Natural killer cell treated with Interleukin-12 subunit alpha and Interleukin-12 subunit beta and Interleukin-15 and Interleukin-18, amount 100 ng/mL, for 72 hours (primary cell): ENCODE measurements at regions not wholly inside any gene's neighbourhood (a gene's known extent, or its start where the extent isn't known, plus 50 kb on each side); places are given as distances from the start of the nearest gene placed in this dataset.

Experiments used
- ATAC-seq, 2 donors: fragments of 150-1000 bp; cut with Tn5 transposase in 1 of 2; sonication (Bioruptor Pico), chemical (Tn5 transposase) in 1 of 2; 2 replicates each; pipeline ENCODE4 v1.10.0; 2021
- DNase-seq: peaks from one replicate; pipeline ENCODE4 v3.0.0; 2022; ENCODE audit warnings: low spot score
- H3K27ac Mint-ChIP-seq, 2 donors: 1 replicate in 1 of 2; 2 replicates in 1 of 2; pipeline ENCODE4 v1.8.0; 2022; ENCODE audit warnings: mixed read lengths in 2 of 2, mild to moderate bottlenecking in 1 of 2, moderate library complexity in 1 of 2
- H3K27me3 Mint-ChIP-seq, 2 donors: 1 replicate in 1 of 2; 2 replicates in 1 of 2; pipeline ENCODE4 v1.8.0; 2022; ENCODE audit warnings: mixed read lengths in 2 of 2
- H3K36me3 Mint-ChIP-seq: one replicate; pipeline ENCODE4 v1.8.0; 2022; ENCODE audit warnings: mixed read lengths
- H3K4me1 Mint-ChIP-seq, 2 donors: 1 replicate in 1 of 2; 2 replicates in 1 of 2; pipeline ENCODE4 v1.8.0; 2022; ENCODE audit warnings: low read depth in 2 of 2, mixed read lengths in 2 of 2, mild to moderate bottlenecking in 1 of 2
- H3K4me3 Mint-ChIP-seq: one replicate; pipeline ENCODE4 v1.8.0; 2022; ENCODE audit warnings: mixed read lengths
- H3K9me3 Mint-ChIP-seq: 2 replicates; pipeline ENCODE4 v1.8.0; 2022; ENCODE audit warnings: mixed read lengths

DNA sequence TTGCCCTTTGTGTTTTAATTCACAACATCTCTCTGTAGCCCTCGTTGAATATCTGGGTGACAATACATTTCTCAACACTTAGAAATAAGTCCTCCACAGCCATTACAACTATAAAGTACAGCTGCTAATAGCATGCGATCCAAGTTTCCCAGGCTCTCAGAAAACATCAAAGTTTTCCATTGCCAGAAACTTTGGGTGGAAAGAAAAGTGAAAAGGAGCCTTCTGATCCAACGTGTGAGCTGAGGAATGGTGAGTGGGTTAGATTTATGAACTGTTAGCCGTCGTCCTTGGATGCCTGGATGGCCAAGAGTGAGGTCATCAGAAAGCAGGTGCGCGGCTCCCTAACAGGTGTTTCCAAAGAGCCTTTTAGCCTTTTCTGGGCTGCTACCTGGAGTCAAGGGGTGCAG lies 258.0 kb downstream of the PMP22 start:
- no peaks in the 10 kb centered on the region for H3K4me1 Mint-ChIP-seq
- H3K36me3 Mint-ChIP-seq = no peaks in the 10 kb centered on the region
- H3K27ac Mint-ChIP-seq = no peak overlapping the region
- H3K9me3 Mint-ChIP-seq = peaks cover 4% of the 10 kb centered on the region
- H3K4me3 Mint-ChIP-seq = no peak overlapping the region
- ATAC-seq (no peak), DNase-seq (no peak)
- H3K27me3 Mint-ChIP-seq = peaks cover 0 to 2% of the 10 kb centered on the region in 2 donors

DNA sequence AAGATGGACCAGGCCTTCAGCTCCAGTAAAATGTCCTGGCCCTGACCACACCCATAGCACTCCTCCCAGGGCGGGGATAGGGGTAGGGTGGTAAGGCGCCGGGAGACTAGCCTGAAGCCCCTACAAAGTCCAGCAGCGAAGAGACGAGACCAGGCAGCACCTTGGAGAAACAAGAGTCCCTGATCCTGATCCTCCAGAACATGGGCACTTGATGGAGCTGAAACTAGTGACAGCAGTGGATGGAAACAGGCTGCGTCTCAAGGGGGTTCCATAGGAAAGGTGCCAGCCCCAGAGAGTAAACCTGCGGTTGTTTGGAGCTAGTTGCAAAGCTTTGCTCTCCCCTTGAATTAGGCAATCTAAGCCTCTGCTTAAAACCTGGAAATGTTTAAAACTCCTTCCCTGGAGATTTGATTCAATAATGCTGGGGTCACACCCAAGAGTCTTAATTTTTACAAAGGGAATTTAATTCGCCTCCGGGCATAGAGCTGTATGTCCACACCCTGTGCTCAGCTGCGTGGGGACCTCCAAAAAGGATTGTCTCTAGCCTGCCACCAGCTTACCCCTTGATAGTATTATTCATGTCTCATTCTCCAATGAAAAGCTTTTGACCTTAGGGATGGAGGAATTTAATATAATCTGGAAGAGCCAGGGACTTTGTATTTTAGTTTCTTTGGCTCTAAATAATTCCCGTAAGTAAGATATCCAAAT lies 258.6 kb downstream of the PMP22 start:
- no peak overlapping the region for H3K4me3 Mint-ChIP-seq
- ATAC-seq = no peak
- DNase-seq = no peak
- H3K36me3 Mint-ChIP-seq = no peaks in the 10 kb centered on the region
- H3K27ac Mint-ChIP-seq = no peak overlapping the region
- H3K9me3 Mint-ChIP-seq = peaks cover 5% of the 10 kb centered on the region
- peaks cover 0 to 2% of the 10 kb centered on the region in 2 donors for H3K27me3 Mint-ChIP-seq
- H3K4me1 Mint-ChIP-seq = no peaks in the 10 kb centered on the region

DNA sequence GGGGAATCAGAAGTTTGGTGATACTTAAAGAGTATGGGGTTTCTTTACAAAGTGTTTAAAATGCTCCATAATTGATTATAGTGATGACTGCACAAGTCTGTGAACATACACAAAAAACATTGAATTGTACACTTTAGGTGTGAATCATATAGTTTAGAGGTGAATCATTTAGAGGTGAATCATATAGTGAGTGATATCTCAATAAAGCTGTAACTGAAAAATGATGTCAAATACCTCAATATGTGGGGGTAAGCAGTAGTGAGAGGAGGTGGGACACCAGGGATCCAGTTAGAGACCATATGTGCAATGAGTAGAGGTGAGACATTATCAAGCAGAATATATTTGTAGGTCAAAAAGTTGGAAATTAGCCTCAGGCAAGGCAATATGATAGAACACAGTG lies 264.5 kb downstream of the PMP22 start:
- H3K4me1 Mint-ChIP-seq = no peaks in the 10 kb centered on the region
- peaks cover 0 to 25% of the 10 kb centered on the region in 2 donors for H3K27me3 Mint-ChIP-seq
- DNase-seq (no peak), ATAC-seq (no peak)
- no peaks in the 10 kb centered on the region for H3K36me3 Mint-ChIP-seq
- H3K9me3 Mint-ChIP-seq = peaks cover 5% of the 10 kb centered on the region
- no peak overlapping the region for H3K27ac Mint-ChIP-seq
- no peak overlapping the region for H3K4me3 Mint-ChIP-seq

DNA sequence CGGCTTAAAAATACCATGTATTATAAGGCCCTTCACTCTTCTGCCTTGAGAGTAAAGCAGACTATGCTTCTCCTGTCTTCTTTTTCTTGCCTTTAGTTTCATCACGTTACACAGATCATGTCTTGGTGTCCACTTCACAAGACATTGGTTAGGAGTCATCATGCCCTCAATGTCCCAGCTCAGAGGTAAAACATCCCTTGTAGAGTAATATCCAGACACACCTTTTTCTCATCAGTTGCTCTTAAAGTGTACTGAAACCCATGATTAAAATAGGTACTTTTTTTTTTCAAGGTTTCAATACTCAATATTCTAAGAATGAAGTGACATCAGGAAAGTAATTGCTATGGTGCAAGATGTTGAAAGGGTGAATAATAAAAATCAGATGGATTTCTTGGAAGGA lies 267.8 kb downstream of the PMP22 start:
- H3K4me3 Mint-ChIP-seq = no peak overlapping the region
- H3K27ac Mint-ChIP-seq = no peak overlapping the region
- H3K9me3 Mint-ChIP-seq = peaks cover 3% of the 10 kb centered on the region
- DNase-seq (no peak), ATAC-seq (no peak)
- H3K36me3 Mint-ChIP-seq = no peaks in the 10 kb centered on the region
- no peaks in the 10 kb centered on the region for H3K4me1 Mint-ChIP-seq
- H3K27me3 Mint-ChIP-seq = peaks cover 6 to 34% of the 10 kb centered on the region in 2 donors

DNA sequence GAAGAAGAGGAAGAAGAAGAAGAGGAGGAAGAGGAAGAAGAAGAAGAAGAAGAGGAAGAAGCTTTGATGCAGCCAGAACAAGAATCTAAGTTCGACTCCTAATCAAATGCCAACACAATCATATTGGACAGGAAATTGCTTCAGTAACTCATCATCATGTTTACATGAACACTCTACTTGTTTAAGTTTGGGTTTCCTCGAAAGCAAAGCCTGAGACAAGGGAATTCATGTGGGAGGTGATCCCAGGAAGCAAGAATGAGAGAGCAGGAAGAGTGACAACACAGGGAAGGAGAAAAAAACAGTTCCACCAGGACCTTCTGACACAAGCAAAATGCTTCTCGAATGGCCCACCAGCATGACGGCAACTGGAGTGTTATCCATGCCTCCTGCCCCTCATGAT lies 279.0 kb downstream of the PMP22 start:
- Mint-ChIP-seq H3K9me3 (peaks cover 7% of the 10 kb centered on the region), H3K4me3 (no peak overlapping the region), H3K27me3 (peaks cover 4 to 23% of the 10 kb centered on the region in 2 donors), H3K4me1 (no peaks in the 10 kb centered on the region), H3K27ac (no peak overlapping the region), H3K36me3 (no peaks in the 10 kb centered on the region)
- ATAC-seq (no peak), DNase-seq (no peak)

DNA sequence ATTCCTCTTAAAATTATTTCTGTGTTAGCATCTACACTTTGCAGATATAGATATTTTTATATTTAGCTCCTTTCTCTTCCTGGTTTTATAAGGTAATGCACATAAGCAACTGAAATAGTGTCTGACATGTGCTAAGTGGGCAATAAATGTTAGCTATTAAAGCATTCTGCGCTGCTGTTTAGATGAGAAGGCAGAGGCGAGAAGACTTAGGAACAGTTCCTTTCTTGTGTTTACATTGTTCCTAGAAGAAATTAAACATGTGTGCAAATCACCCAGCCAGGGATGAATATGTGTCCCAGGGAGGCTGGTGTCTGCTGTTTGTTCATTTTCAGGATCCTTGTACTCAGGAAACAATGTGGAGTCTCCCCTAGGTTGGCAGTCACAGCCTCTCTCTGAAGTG lies 292.3 kb downstream of the PMP22 start:
- no peak overlapping the region for H3K27ac Mint-ChIP-seq
- DNase-seq (no peak), ATAC-seq (no peak)
- H3K9me3 Mint-ChIP-seq = peaks cover 17% of the 10 kb centered on the region
- no peak overlapping the region for H3K4me3 Mint-ChIP-seq
- H3K4me1 Mint-ChIP-seq = no peaks in the 10 kb centered on the region
- H3K36me3 Mint-ChIP-seq = peaks cover 9% of the 10 kb centered on the region
- peaks cover 7 to 10% of the 10 kb centered on the region in 2 donors for H3K27me3 Mint-ChIP-seq

DNA sequence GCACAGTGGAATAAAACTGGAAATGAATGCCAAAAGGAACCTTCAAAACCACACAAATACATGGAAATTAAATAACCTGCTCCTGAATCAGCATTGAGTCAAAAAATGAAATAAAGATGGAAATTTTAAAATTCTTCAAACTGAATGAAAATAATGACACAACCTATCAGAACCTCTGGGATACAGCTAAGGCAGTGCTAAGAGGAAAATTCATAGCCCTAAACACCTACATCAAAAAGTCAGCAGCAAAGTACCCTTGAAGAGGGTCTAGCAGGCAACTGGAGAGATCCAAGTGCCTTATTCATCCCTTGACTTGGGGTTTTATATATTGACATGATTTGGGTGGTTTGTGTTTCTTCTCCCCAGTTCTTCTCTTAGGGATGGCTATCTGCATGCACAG lies 294.1 kb downstream of the PMP22 start:
- DNase-seq = no peak
- no peak for ATAC-seq
- Mint-ChIP-seq H3K4me3 (no peak overlapping the region), H3K4me1 (no peaks in the 10 kb centered on the region), H3K9me3 (peaks cover 17% of the 10 kb centered on the region), H3K27me3 (peaks cover 7 to 8% of the 10 kb centered on the region in 2 donors), H3K36me3 (peaks cover 9% of the 10 kb centered on the region), H3K27ac (no peak overlapping the region)

DNA sequence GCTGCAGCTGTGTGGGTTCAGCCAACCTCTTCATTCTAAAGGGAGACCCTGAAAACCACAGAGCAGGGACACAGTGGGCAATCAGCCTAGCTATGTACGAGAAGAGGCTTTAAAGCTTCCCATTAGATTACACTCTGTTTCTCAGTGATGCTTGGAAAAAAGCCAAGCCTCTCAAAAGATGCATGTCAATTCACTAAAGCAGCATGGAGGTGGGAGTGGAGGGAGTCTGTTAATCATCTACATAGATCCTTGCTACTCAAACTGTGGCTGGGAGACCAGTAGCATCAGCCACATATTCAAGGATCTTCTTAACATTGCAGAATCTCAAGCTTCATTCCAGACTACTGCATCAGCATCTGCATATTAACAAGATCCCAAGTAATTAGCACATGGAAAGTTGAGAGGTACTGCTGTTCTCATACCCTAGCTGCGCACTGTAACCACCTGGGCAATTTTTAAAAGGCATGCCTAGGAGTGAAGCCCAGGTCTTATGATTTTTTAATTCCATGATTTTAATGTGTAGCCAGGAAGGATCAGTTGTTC lies 305.9 kb downstream of the PMP22 start:
- H3K36me3 Mint-ChIP-seq = no peaks in the 10 kb centered on the region
- peaks cover 0 to 5% of the 10 kb centered on the region in 2 donors for H3K27me3 Mint-ChIP-seq
- ATAC-seq (no peak), DNase-seq (no peak)
- H3K4me3 Mint-ChIP-seq = no peak overlapping the region
- no peak overlapping the region for H3K27ac Mint-ChIP-seq
- H3K4me1 Mint-ChIP-seq = no peaks in the 10 kb centered on the region
- H3K9me3 Mint-ChIP-seq = peaks cover 3% of the 10 kb centered on the region

DNA sequence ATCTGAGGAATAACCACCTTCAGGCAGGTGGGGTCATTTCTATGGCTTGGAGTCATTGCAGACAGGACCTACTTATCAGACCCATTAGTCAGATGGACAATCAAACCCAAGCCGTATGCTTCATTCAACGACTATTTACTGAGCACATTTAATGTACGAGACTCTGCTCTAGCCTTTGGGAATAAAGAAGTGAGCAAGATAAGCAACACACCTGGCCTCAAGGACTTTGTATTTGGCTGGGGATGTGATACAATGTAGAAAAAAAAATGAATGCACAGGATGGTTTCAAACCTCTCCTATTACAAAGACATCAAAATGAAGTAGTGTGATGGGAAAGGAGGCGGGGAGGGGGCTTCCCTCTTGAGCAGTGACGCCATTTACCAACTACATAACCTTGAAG lies 311.7 kb downstream of the PMP22 start:
- Mint-ChIP-seq H3K27ac (no peak overlapping the region), H3K27me3 (peaks cover 5 to 6% of the 10 kb centered on the region in 2 donors), H3K36me3 (no peaks in the 10 kb centered on the region), H3K4me1 (no peaks in the 10 kb centered on the region), H3K9me3 (peaks cover 3% of the 10 kb centered on the region), H3K4me3 (no peak overlapping the region)
- DNase-seq (no peak), ATAC-seq (no peak)

DNA sequence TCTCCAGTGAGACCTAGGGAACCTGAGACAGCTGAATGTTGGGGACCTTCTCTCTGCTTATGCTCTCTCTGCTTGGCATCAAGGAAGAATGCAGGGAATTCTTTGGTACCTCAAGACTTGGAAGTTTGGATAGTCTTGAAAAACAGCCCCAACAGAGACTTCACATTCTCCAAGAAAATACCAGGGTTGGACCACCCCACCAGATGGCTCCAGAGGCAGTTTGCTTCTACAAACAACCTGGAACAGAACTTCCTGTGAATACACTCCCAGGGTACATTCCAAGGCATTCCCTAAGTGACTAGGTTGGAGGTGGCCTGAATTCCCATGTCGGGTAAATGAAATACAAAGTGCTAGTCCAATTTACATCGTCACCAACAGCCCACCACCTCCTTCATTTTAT lies 314.4 kb downstream of the PMP22 start:
- no peak for DNase-seq
- Mint-ChIP-seq H3K4me1 (no peaks in the 10 kb centered on the region), H3K27me3 (peaks cover 3 to 19% of the 10 kb centered on the region in 2 donors), H3K4me3 (no peak overlapping the region), H3K27ac (no peak overlapping the region), H3K36me3 (no peaks in the 10 kb centered on the region), H3K9me3 (no peaks in the 10 kb centered on the region)
- no peak for ATAC-seq

DNA sequence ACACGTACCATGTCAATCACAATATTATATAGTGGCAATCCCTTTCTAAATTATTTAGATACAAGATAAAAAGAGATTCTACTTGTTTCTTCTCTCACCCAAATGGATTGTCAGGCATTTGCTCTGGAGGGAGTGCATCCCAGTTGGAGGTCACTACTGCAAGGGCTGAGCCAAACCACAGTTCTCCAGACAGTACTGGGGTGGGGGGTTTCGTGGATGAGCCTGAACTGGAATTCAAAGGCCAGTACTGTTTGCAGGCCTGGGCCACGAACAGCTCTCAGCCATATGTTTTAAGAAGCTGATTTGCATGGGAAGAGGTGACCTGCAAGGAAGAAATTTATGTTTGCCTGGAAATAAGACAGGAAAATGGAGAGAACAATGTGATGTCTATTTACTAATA lies 314.9 kb downstream of the PMP22 start:
- Mint-ChIP-seq H3K4me3 (no peak overlapping the region), H3K4me1 (no peaks in the 10 kb centered on the region)
- no peak for ATAC-seq

DNA sequence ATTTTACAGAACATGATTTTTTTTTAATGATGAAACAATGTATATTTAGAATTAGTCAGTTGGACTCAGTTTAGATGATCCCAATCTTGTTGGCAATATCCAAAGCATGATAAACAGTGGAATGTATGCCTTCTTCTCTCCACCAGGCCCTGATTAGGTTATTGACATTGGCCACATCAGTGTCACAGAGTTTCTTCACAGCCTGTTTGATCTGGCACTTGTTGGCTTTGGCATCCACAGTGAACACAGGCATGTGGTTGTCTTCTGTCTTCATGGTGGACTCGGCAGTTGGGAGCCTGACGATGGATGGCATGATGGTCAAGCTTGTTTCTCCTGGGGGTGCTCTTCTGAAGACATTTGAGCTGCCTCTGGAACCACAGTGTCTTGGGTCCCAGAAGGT lies 317.5 kb downstream of the PMP22 start:
- no peak for DNase-seq
- H3K9me3 Mint-ChIP-seq = no peaks in the 10 kb centered on the region
- ATAC-seq = no peak
- H3K4me3 Mint-ChIP-seq = no peak overlapping the region
- no peaks in the 10 kb centered on the region for H3K36me3 Mint-ChIP-seq
- H3K27ac Mint-ChIP-seq = no peak overlapping the region
- H3K4me1 Mint-ChIP-seq = no peaks in the 10 kb centered on the region
- peaks cover 6 to 18% of the 10 kb centered on the region in 2 donors for H3K27me3 Mint-ChIP-seq

More for the DNA sequence above, 314.9 kb downstream of the PMP22 start:
- no peak for DNase-seq
- peaks cover 3 to 19% of the 10 kb centered on the region in 2 donors for H3K27me3 Mint-ChIP-seq
- H3K9me3 Mint-ChIP-seq = no peaks in the 10 kb centered on the region
- H3K27ac Mint-ChIP-seq = no peak overlapping the region
- no peaks in the 10 kb centered on the region for H3K36me3 Mint-ChIP-seq

DNA sequence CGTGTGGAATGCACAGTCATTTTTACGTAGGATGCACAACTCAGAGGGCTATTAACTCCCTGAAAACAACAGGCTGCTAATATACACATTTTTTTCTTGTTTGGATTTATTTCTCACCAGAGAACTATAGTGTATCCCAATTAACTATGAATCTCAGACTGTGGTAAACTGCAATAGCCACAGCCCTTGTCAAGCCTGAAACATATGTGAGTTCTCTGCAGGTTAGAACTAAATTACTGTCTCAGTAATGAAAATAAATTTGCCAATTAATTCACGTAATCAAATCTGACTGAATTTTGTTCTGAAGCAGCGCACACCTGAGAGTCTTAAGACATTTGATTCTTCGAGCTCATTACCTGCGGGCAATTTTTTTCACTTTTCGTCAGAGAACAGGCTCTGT lies 318.6 kb downstream of the PMP22 start:
- DNase-seq (no peak), ATAC-seq (no peak)
- Mint-ChIP-seq H3K27ac (no peak overlapping the region), H3K4me1 (no peaks in the 10 kb centered on the region), H3K9me3 (no peaks in the 10 kb centered on the region), H3K4me3 (no peak overlapping the region), H3K27me3 (peaks cover 6 to 13% of the 10 kb centered on the region in 2 donors), H3K36me3 (no peaks in the 10 kb centered on the region)

DNA sequence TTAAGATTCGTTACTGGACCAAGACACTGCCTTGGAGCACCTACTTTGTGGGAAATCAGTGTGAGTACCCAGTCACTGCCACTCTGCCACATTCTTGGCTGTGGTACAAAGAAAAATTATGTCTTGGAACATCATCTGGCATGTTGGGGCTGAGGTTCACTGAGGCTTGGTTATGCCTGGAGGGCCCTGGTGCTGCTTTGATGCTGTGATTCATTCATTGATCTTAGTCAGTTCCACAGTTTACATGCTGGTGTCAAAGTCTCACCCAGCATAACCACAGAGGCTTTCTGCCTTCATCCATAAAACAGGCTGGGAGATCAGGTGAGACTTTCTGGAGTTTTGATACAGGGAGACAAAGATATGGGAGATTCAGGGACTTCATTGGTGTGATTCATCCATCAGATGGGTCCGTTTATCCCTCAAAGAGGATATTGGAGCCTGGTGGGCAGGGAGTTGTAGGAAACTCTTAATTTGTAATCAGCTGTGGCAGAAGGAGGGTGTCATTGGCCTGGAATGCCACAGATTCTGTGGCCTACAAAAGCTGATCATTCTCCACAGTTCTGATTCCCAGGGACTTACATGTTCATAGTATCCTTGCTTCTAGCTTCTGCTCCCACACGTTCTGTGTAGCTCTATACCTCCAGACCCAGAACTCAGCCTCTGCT lies 322.5 kb downstream of the PMP22 start:
- DNase-seq (no peak), ATAC-seq (no peak)
- Mint-ChIP-seq H3K4me3 (no peak overlapping the region), H3K4me1 (no peaks in the 10 kb centered on the region), H3K9me3 (no peaks in the 10 kb centered on the region), H3K27ac (no peak overlapping the region), H3K27me3 (peaks cover 10 to 15% of the 10 kb centered on the region in 2 donors), H3K36me3 (no peaks in the 10 kb centered on the region)
